ENCODE measurements at regions not wholly inside any gene's neighbourhood (a gene's known extent, or its start where the extent isn't known, plus 50 kb on each side); places are given as distances from the start of the nearest gene placed in this dataset.

GRCh38 chr18:55884498-55884897 lies 296.5 kb upstream of the TCF4 start:
- ATAC-seq (no peak), DNase-seq (no peak)
- no peak overlapping the region for H3K27ac Mint-ChIP-seq
- Histone ChIP-seq H3K27ac (ENCODE audit: low read length) (no peak overlapping the region), H3K27me3 (ENCODE audit: control insufficient read depth, insufficient read depth, low read length) (no peaks in the 10 kb centered on the region), H3K36me3 (ENCODE audit: control insufficient read depth, insufficient read depth, low read length) (no peaks in the 10 kb centered on the region), H3K4me1 (ENCODE audit: control insufficient read depth, insufficient read depth, low read length) (no peaks in the 10 kb centered on the region), H3K4me3 (ENCODE audit: low read length) (no peak overlapping the region), H3K9me3 (ENCODE audit: control insufficient read depth, insufficient read depth, low read length) (no peaks in the 10 kb centered on the region)
- TF ChIP-seq, protein P1, sequence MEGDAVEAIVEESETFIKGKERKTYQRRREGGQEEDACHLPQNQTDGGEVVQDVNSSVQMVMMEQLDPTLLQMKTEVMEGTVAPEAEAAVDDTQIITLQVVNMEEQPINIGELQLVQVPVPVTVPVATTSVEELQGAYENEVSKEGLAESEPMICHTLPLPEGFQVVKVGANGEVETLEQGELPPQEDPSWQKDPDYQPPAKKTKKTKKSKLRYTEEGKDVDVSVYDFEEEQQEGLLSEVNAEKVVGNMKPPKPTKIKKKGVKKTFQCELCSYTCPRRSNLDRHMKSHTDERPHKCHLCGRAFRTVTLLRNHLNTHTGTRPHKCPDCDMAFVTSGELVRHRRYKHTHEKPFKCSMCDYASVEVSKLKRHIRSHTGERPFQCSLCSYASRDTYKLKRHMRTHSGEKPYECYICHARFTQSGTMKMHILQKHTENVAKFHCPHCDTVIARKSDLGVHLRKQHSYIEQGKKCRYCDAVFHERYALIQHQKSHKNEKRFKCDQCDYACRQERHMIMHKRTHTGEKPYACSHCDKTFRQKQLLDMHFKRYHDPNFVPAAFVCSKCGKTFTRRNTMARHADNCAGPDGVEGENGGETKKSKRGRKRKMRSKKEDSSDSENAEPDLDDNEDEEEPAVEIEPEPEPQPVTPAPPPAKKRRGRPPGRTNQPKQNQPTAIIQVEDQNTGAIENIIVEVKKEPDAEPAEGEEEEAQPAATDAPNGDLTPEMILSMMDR (IDR thresholded peaks at IDR 0.05), result no peak
- WGBS (ENCODE audit: insufficient coverage), result 30% methylated on average over 2 of the region's 2 CpGs
- H3K4me1 Mint-ChIP-seq, result no peaks in the 10 kb centered on the region
- no peaks in the 10 kb centered on the region for H3K36me3 Mint-ChIP-seq
- no peaks in the 10 kb centered on the region for H3K9me3 Mint-ChIP-seq
- no peak overlapping the region for H3K4me3 Mint-ChIP-seq
- intact Hi-C loops (cut with micrococcal nuclease), result no loop called here
- no peaks in the 10 kb centered on the region for H3K27me3 Mint-ChIP-seq (ENCODE audit: low read depth in 2 of 2)

GRCh38 chr18:55880617-55881016 lies 292.6 kb upstream of the TCF4 start:
- DNase-seq (no peak), ATAC-seq (no peak)
- Histone ChIP-seq H3K27ac (ENCODE audit: low read length) (no peak overlapping the region), H3K27me3 (ENCODE audit: control insufficient read depth, insufficient read depth, low read length) (no peaks in the 10 kb centered on the region), H3K9me3 (ENCODE audit: control insufficient read depth, insufficient read depth, low read length) (no peaks in the 10 kb centered on the region), H3K36me3 (ENCODE audit: control insufficient read depth, insufficient read depth, low read length) (no peaks in the 10 kb centered on the region), H3K4me1 (ENCODE audit: control insufficient read depth, insufficient read depth, low read length) (no peaks in the 10 kb centered on the region), H3K4me3 (ENCODE audit: low read length) (no peak overlapping the region)
- H3K27me3 Mint-ChIP-seq (ENCODE audit: low read depth in 2 of 2), result peaks cover 0 to 7% of the 10 kb centered on the region in 2 donors
- TF ChIP-seq, protein P1 (IDR thresholded peaks at IDR 0.05), result no peak
- no peak overlapping the region for H3K27ac Mint-ChIP-seq
- whole genome bisulfite sequencing (ENCODE audit: insufficient coverage), result 95% methylated on average over 7 of the region's 8 CpGs
- H3K9me3 Mint-ChIP-seq, result peaks cover 0 to 4% of the 10 kb centered on the region in 2 donors
- no peaks in the 10 kb centered on the region for H3K36me3 Mint-ChIP-seq
- H3K4me3 Mint-ChIP-seq, result no peak overlapping the region
- intact Hi-C loops (cut with micrococcal nuclease), result no loop called here
- no peaks in the 10 kb centered on the region for H3K4me1 Mint-ChIP-seq

DNA sequence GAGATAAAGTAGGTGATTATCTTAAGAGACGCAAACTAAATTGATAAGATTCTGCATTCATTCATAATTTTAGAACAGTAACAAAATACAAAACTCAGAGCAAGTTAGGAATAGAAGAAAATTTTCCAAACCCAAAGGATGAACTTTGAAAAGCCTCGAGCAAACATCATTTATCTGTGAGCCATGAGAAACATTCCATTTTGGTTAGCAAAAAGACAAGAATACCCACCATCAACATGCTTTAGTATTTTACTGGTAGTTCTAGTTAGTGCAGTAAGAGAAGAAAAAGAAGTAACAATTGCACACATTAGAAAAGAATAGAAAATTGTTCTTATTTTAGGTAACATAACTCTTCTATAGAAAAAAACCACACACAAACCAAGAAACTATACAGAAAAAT lies 291.3 kb upstream of the TCF4 start:
- WGBS (ENCODE audit: insufficient coverage), result 83% methylated on average over 1 of the region's 2 CpGs
- no peak for ATAC-seq

GRCh38 chr18:55878224-55878623 lies 290.2 kb upstream of the TCF4 start:
- Histone ChIP-seq H3K27ac (ENCODE audit: low read length) (no peak overlapping the region), H3K27me3 (ENCODE audit: control insufficient read depth, insufficient read depth, low read length) (no peaks in the 10 kb centered on the region), H3K9me3 (ENCODE audit: control insufficient read depth, insufficient read depth, low read length) (no peaks in the 10 kb centered on the region), H3K4me3 (ENCODE audit: low read length) (no peak overlapping the region), H3K4me1 (ENCODE audit: control insufficient read depth, insufficient read depth, low read length) (no peaks in the 10 kb centered on the region), H3K36me3 (ENCODE audit: control insufficient read depth, insufficient read depth, low read length) (no peaks in the 10 kb centered on the region)
- intact Hi-C loops (cut with micrococcal nuclease), result no loop called here
- TF ChIP-seq, protein P1 (IDR thresholded peaks at IDR 0.05), result no peak
- Mint-ChIP-seq H3K9me3 (peaks cover 0 to 4% of the 10 kb centered on the region in 2 donors), H3K4me1 (no peaks in the 10 kb centered on the region), H3K36me3 (no peaks in the 10 kb centered on the region), H3K27me3 (ENCODE audit: low read depth in 2 of 2) (peaks cover 0 to 7% of the 10 kb centered on the region in 2 donors), H3K27ac (no peak overlapping the region), H3K4me3 (no peak overlapping the region)
- no peak for ATAC-seq
- WGBS (ENCODE audit: insufficient coverage), result 60% methylated on average over 1 of the region's 1 CpG
- no peak for DNase-seq

More for the DNA sequence above, 291.3 kb upstream of the TCF4 start:
- Mint-ChIP-seq H3K4me1 (no peaks in the 10 kb centered on the region), H3K27ac (no peak overlapping the region), H3K9me3 (peaks cover 0 to 4% of the 10 kb centered on the region in 2 donors), H3K4me3 (no peak overlapping the region), H3K27me3 (ENCODE audit: low read depth in 2 of 2) (peaks cover 0 to 7% of the 10 kb centered on the region in 2 donors), H3K36me3 (no peaks in the 10 kb centered on the region)
- Histone ChIP-seq H3K9me3 (ENCODE audit: control insufficient read depth, insufficient read depth, low read length) (no peaks in the 10 kb centered on the region), H3K27me3 (ENCODE audit: control insufficient read depth, insufficient read depth, low read length) (no peaks in the 10 kb centered on the region), H3K4me1 (ENCODE audit: control insufficient read depth, insufficient read depth, low read length) (no peaks in the 10 kb centered on the region), H3K27ac (ENCODE audit: low read length) (no peak overlapping the region), H3K36me3 (ENCODE audit: control insufficient read depth, insufficient read depth, low read length) (no peaks in the 10 kb centered on the region), H3K4me3 (ENCODE audit: low read length) (no peak overlapping the region)
- DNase-seq, result no peak
- TF ChIP-seq, protein P1 (IDR thresholded peaks at IDR 0.05), result no peak
- intact Hi-C loops (cut with micrococcal nuclease), result no loop called here
